SU-DHL-6 (cell line): ENCODE measurements at regions not wholly inside any gene's neighbourhood (a gene's known extent, or its start where the extent isn't known, plus 50 kb on each side); places are given as distances from the start of the nearest gene placed in this dataset.

Source experiments
- H2AFZ ChIP-seq: fragments of 200-600 bp; sonication (generic); 2 replicates; pipeline ENCODE4 v1.6.1; 2014; ENCODE audit warnings: low read depth, mild to moderate bottlenecking, moderate library complexity, mixed read lengths, antibody characterized with exemption, low read length; ENCODE audit not compliant: severe bottlenecking
- H3F3A ChIP-seq: fragments of 200-600 bp; shearing (Covaris generic); 2 replicates; pipeline ENCODE4 v1.6.0; 2016; ENCODE audit warnings: antibody characterized with exemption, mild to moderate bottlenecking; ENCODE audit not compliant: insufficient read depth
- H3K27ac ChIP-seq: fragments of 200-600 bp; sonication (generic); 2 replicates; pipeline ENCODE4 v1.5.1; 2016; ENCODE audit warnings: low read depth, mild to moderate bottlenecking, low read length, moderate library complexity, mixed read lengths
- H3K27me3 ChIP-seq: fragments of 200-600 bp; sonication (generic), shearing (Covaris generic); 2 replicates; pipeline ENCODE4 v1.6.0; 2014; ENCODE audit warnings: mild to moderate bottlenecking, low read length
- H3K36me3 ChIP-seq: fragments of 200-600 bp; sonication (generic); 2 replicates; pipeline ENCODE4 v1.6.1; 2014; ENCODE audit warnings: mild to moderate bottlenecking, low read length, mixed read lengths
- H3K4me2 ChIP-seq: fragments of 300-600, 200-600 bp; shearing (Covaris generic), sonication (generic); 2 replicates; pipeline ENCODE4 v1.6.0; 2014; ENCODE audit warnings: low read length, low read depth, mild to moderate bottlenecking; ENCODE audit not compliant: poor library complexity, severe bottlenecking
- H3K4me3 ChIP-seq: fragments of 200-600 bp; sonication (generic); 2 replicates; pipeline ENCODE4 v1.5.1; 2014; ENCODE audit warnings: antibody characterized with exemption, low read length, mild to moderate bottlenecking, mixed read lengths; ENCODE audit not compliant: insufficient read depth, poor library complexity, severe bottlenecking
- H3K79me2 ChIP-seq: fragments of 200-600 bp; sonication (generic); 2 replicates; pipeline ENCODE4 v1.6.1; 2014; ENCODE audit warnings: mild to moderate bottlenecking, low read length, moderate library complexity; ENCODE audit not compliant: insufficient read depth
- H3K9ac ChIP-seq: fragments of 200-600 bp; sonication (generic); 2 replicates; pipeline ENCODE4 v1.7.0; 2014; ENCODE audit warnings: mild to moderate bottlenecking, low read length
- H3K9me2 ChIP-seq: fragments of 200-600 bp; sonication (generic); replicated peaks from 2 replicates; pipeline ENCODE4 v1.6.1; 2014; ENCODE audit warnings: low read length; ENCODE audit not compliant: insufficient read depth
- H3K9me3 ChIP-seq: fragments of 200-600 bp; sonication (generic); 2 replicates; pipeline ENCODE4 v1.6.1; 2014; ENCODE audit warnings: low read length, mixed read lengths; ENCODE audit not compliant: insufficient read depth
- H4K20me1 ChIP-seq: fragments of 200-600 bp; sonication (generic); 2 replicates; pipeline ENCODE4 v1.6.1; 2014; ENCODE audit warnings: low read depth, mild to moderate bottlenecking, antibody characterized with exemption, low read length, moderate library complexity, mixed read lengths
- EZH2phosphoT487 ChIP-seq: fragments of 200-600 bp; sonication (generic), shearing (Covaris generic); conservative IDR thresholded peaks from 2 replicates; pipeline ENCODE4 v1.6.1; 2018; ENCODE audit warnings: mild to moderate bottlenecking, antibody characterized with exemption, low read length, moderate library complexity, mixed read lengths
- TF ChIP-seq, protein P1 (sequence below): fragments of 200-600 bp; sonication (generic); IDR thresholded peaks from one replicate; pipeline ENCODE4 v1.5.1; 2017; ENCODE audit warnings: antibody characterized with exemption, mild to moderate bottlenecking, low read length, moderate library complexity; ENCODE audit not compliant: insufficient read depth, poor library complexity, severe bottlenecking

DNA sequence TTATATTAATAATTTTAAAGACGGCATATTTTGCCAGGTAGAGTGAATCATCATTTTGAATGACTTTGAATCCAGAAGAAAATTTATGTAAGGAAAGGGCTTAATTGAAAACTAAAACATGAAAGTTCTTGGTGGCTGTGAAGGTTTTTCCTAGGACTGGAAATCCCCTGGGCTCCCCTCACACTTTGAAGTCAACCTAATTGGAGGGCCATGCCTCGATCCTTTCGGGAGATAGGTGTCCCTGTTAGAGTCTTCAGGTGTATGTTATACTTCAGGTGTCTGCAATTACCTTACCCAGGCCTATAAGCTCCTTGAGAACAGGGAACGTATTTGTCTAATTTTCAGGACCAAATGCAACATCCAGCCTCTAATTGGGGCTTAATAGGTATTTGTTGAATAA, 73.0 kb downstream of the ARL4C start:
- H3K9me3 ChIP-seq, result no peaks in the 10 kb centered on the region
- no peaks in the 10 kb centered on the region for H3K36me3 ChIP-seq
- no peak overlapping the region for H3K4me3 ChIP-seq
- H2AFZ ChIP-seq, result no peak overlapping the region
- H3K27me3 ChIP-seq, result no peaks in the 10 kb centered on the region
- peak overlapping the region; percentile 20 for H3K4me2 ChIP-seq
- no peaks in the 10 kb centered on the region for H4K20me1 ChIP-seq
- H3F3A ChIP-seq, result no peaks in the 10 kb centered on the region
- H3K9me2 ChIP-seq, result no peaks in the 10 kb centered on the region
- no peak for TF ChIP-seq EZH2phosphoT487
- TF ChIP-seq, protein P1, sequence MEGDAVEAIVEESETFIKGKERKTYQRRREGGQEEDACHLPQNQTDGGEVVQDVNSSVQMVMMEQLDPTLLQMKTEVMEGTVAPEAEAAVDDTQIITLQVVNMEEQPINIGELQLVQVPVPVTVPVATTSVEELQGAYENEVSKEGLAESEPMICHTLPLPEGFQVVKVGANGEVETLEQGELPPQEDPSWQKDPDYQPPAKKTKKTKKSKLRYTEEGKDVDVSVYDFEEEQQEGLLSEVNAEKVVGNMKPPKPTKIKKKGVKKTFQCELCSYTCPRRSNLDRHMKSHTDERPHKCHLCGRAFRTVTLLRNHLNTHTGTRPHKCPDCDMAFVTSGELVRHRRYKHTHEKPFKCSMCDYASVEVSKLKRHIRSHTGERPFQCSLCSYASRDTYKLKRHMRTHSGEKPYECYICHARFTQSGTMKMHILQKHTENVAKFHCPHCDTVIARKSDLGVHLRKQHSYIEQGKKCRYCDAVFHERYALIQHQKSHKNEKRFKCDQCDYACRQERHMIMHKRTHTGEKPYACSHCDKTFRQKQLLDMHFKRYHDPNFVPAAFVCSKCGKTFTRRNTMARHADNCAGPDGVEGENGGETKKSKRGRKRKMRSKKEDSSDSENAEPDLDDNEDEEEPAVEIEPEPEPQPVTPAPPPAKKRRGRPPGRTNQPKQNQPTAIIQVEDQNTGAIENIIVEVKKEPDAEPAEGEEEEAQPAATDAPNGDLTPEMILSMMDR, result no peak
- no peak overlapping the region for H3K27ac ChIP-seq
- H3K9ac ChIP-seq, result no peak overlapping the region
- no peaks in the 10 kb centered on the region for H3K79me2 ChIP-seq

DNA sequence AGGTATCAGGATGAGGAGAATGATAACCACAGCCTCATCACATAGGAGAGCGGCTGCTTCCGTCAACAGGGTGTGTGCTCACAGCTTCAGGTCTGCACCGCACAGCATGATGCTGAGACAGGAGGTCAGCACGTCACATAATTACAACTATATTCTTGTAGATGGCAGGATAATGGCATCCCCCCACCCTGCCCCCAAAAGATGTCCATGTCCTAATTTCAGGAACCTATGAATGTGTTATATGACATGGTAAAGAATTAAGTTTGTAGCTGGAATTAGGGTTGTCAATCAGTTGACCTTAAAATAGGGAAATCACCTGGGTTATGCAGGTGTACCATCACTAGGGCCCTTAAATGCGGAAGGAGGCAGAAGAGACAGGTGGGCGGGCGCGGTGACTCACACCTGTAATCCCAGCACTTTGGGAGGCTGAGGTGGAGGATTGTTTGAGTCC, 73.9 kb downstream of the ARL4C start:
- Histone ChIP-seq H3F3A (no peaks in the 10 kb centered on the region), H3K27me3 (no peaks in the 10 kb centered on the region), H3K4me2 (peak overlapping the region; percentile 20), H3K36me3 (no peaks in the 10 kb centered on the region), H3K79me2 (no peaks in the 10 kb centered on the region), H4K20me1 (no peaks in the 10 kb centered on the region), H3K4me3 (no peak overlapping the region), H3K9me2 (no peaks in the 10 kb centered on the region), H3K9ac (no peak overlapping the region), H3K9me3 (no peaks in the 10 kb centered on the region), H3K27ac (no peak overlapping the region), H2AFZ (no peak overlapping the region)
- TF ChIP-seq, protein P1, result no peak
- TF ChIP-seq EZH2phosphoT487, result no peak

DNA sequence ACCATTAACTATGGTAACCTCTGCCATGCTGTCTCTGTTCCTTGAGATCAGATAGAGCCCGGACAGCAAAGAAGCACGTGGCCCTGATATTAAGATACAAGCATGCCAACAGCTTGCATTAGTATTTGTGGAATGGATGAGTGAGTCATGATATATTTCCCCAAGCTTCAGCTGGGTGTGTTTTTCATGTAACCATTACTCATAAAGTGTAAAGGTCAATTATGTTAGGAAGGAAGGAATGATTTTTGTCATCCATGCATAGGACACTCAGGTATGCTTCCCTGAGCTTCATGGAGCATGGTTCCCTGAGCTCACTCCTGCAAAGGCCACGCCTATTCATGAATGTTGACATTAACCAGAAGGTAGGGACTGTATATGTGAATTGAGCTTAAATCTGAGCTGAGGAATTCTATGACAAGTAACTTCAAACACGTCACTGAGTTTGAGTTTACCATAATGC, 74.6 kb downstream of the ARL4C start:
- Histone ChIP-seq H3K79me2 (no peaks in the 10 kb centered on the region), H3K9ac (no peak overlapping the region), H3K27me3 (no peaks in the 10 kb centered on the region), H3K27ac (no peak overlapping the region), H4K20me1 (no peaks in the 10 kb centered on the region), H3K9me2 (no peaks in the 10 kb centered on the region), H3K4me3 (no peak overlapping the region), H3K4me2 (no peak overlapping the region), H2AFZ (no peak overlapping the region), H3K9me3 (no peaks in the 10 kb centered on the region), H3F3A (no peaks in the 10 kb centered on the region), H3K36me3 (no peaks in the 10 kb centered on the region)
- no peak for TF ChIP-seq EZH2phosphoT487
- TF ChIP-seq, protein P1, result no peak

DNA sequence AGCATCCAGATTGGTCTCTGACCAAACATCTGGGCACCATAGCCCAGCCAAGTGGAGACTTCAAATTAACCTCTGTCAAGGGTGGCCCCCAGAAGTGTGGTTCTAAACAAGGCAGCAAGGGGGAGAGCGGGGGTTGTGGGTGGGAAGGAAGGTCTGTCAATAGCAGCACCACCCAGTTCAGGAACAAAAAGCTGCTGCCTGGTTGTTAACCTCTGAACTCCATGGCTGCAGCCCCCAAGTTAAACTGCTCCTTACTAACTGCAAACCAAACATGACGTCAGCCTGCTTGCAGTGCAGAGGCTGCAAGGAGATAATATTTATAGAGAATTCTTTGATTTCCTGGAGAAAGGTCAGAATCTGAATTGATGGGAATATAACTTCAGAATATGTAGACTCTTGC, 76.5 kb downstream of the ARL4C start:
- no peak overlapping the region for H3K4me2 ChIP-seq
- H3K4me3 ChIP-seq, result no peak overlapping the region
- no peaks in the 10 kb centered on the region for H3K36me3 ChIP-seq
- no peaks in the 10 kb centered on the region for H3K9me3 ChIP-seq
- H3K9me2 ChIP-seq, result no peaks in the 10 kb centered on the region
- no peaks in the 10 kb centered on the region for H3F3A ChIP-seq
- no peak overlapping the region for H2AFZ ChIP-seq
- H3K79me2 ChIP-seq, result no peaks in the 10 kb centered on the region
- no peak for TF ChIP-seq EZH2phosphoT487
- TF ChIP-seq, protein P1, result no peak
- H3K27me3 ChIP-seq, result no peaks in the 10 kb centered on the region
- no peak overlapping the region for H3K9ac ChIP-seq
- no peak overlapping the region for H3K27ac ChIP-seq
- H4K20me1 ChIP-seq, result no peaks in the 10 kb centered on the region
